T47D (cell line): ENCODE measurements at regions not wholly inside any gene's neighbourhood (a gene's known extent, or its start where the extent isn't known, plus 50 kb on each side); places are given as distances from the start of the nearest gene placed in this dataset.
A peak's percentile ranks its signal among the peaks of the same experiment; 100 is the strongest.

Source experiments
- DNase-seq, 2 experiments: peaks; one replicate each; pipeline versions ENCODE4 v3.0.0 to v3.0.0-alpha.2; 2011 to 2012; ENCODE audit warnings: low read depth in 1 of 2, low spot score in 1 of 2
- JUND ChIP-seq: IDR thresholded peaks from 2 replicates; pipeline ENCODE4 v1.6.1; 2012; ENCODE audit warnings: low read depth
- in situ Hi-C: cut with HindIII; loops from 2 replicates; pipeline ENCODE4 v1.10.0; 2016; ENCODE audit warnings: low sequenced_read_pairs, low pct_unique_long_range_greater_than_20kb

GRCh38 chr2:145415151-145415550, 895.2 kb upstream of the ZEB2 start:
- no peak for TF ChIP-seq JUND
- no peak for DNase-seq
- in situ Hi-C loops = no loop called here

- TF ChIP-seq JUND = no peak
- in situ Hi-C loops = no loop called here
- DNase-seq = no peak
Measured at GRCh38 chr2:145413261-145414030, 893.5 kb upstream of the ZEB2 start.

- no peak for TF ChIP-seq JUND
- in situ Hi-C loops = no loop called here
- DNase-seq = no peak
Measured at GRCh38 chr2:145412155-145412554, 892.2 kb upstream of the ZEB2 start.

- in situ Hi-C loops = no loop called here
- no peak for TF ChIP-seq JUND
- peak in 1 of 2 experiments; percentile 1 for DNase-seq
Measured at GRCh38 chr2:145411493-145411892, 891.6 kb upstream of the ZEB2 start.

- no peak for DNase-seq
- no peak for TF ChIP-seq JUND
- in situ Hi-C loops = no loop called here
Measured at GRCh38 chr2:145410086-145410485, 890.2 kb upstream of the ZEB2 start.

- DNase-seq = no peak
- TF ChIP-seq JUND = no peak
- in situ Hi-C loops = no loop called here
Measured at GRCh38 chr2:145408980-145409379, 889.1 kb upstream of the ZEB2 start.

GRCh38 chr2:145404690-145405089, 884.8 kb upstream of the ZEB2 start:
- in situ Hi-C loops = no loop called here
- TF ChIP-seq JUND = no peak
- no peak for DNase-seq

- in situ Hi-C loops = no loop called here
- TF ChIP-seq JUND = no peak
- no peak for DNase-seq
Measured at GRCh38 chr2:145402706-145403277, 882.9 kb upstream of the ZEB2 start.

- no peak for DNase-seq
- in situ Hi-C loops = no loop called here
- TF ChIP-seq JUND = no peak
Measured at GRCh38 chr2:145399131-145399530, 879.2 kb upstream of the ZEB2 start.

GRCh38 chr2:145394181-145394580, 874.3 kb upstream of the ZEB2 start:
- DNase-seq = no peak
- in situ Hi-C loops = no loop called here
- no peak for TF ChIP-seq JUND

- DNase-seq = no peak
- in situ Hi-C loops = no loop called here
Measured at GRCh38 chr2:145386973-145387372, 867.1 kb upstream of the ZEB2 start.

GRCh38 chr2:145383961-145384360, 864.0 kb upstream of the ZEB2 start:
- in situ Hi-C loops = no loop called here
- no peak for DNase-seq
- no peak for TF ChIP-seq JUND

More at GRCh38 chr2:145386973-145387372, 867.1 kb upstream of the ZEB2 start:
- TF ChIP-seq JUND = no peak

GRCh38 chr2:145380436-145381017, 860.6 kb upstream of the ZEB2 start:
- TF ChIP-seq JUND = no peak
- DNase-seq = peak in 1 of 2 experiments; percentile 10
- in situ Hi-C loops = no loop called here
